ENCODE measurements at regions not wholly inside any gene's neighbourhood (a gene's known extent, or its start where the extent isn't known, plus 50 kb on each side); places are given as distances from the start of the nearest gene placed in this dataset.

DNA sequence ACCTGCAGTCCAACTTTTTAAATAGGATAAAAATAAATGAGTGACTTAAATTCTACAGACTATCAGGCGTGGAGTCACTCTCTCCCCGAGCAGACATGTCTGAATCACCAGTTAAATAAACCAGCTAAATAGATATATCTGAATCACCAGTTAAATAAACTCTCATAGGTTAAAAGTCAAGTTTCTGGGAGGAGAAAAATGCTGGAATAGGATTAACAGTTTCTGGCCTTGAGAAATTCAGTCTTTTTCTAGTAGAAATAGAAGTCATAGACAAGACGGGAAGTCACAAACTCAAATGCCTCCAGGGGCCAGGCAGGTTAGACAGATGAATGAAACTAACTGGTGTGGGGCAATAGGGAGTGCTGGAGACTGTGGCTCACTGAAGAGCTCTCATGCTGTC is 258.6 kb upstream of the TMEM132C start:
- TF ChIP-seq, protein P1, sequence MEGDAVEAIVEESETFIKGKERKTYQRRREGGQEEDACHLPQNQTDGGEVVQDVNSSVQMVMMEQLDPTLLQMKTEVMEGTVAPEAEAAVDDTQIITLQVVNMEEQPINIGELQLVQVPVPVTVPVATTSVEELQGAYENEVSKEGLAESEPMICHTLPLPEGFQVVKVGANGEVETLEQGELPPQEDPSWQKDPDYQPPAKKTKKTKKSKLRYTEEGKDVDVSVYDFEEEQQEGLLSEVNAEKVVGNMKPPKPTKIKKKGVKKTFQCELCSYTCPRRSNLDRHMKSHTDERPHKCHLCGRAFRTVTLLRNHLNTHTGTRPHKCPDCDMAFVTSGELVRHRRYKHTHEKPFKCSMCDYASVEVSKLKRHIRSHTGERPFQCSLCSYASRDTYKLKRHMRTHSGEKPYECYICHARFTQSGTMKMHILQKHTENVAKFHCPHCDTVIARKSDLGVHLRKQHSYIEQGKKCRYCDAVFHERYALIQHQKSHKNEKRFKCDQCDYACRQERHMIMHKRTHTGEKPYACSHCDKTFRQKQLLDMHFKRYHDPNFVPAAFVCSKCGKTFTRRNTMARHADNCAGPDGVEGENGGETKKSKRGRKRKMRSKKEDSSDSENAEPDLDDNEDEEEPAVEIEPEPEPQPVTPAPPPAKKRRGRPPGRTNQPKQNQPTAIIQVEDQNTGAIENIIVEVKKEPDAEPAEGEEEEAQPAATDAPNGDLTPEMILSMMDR (IDR thresholded peaks at IDR 0.05) = no peak
- TF ChIP-seq POLR2AphosphoS5 (IDR thresholded peaks at IDR 0.05) = no peak
- no peak for TF ChIP-seq POLR2A (IDR thresholded peaks at IDR 0.05)

Data from prostate gland (tissue), 2 donors.